Endothelial cell of umbilical vein (primary cell): ENCODE measurements at regions not wholly inside any gene's neighbourhood (a gene's known extent, or its start where the extent isn't known, plus 50 kb on each side); places are given as distances from the start of the nearest gene placed in this dataset.

Experiments
- BruUV-seq: library from RNA; stranded (reverse); fragments of 400-500 nt; replicated peaks from 2 replicates; lab custom pipeline; 2021; lab: Mats Ljungman, UMichigan
- CTCF ChIA-PET: fragments of 300-600, 350-600 bp; sonication (Branson Sonifier 250); formaldehyde crosslinking; loops from one replicate; lab custom pipeline; 2021; ENCODE audit warnings: antibody characterized with exemption, inconsistent platforms; lab: Charles Lee
- POLR2A ChIA-PET: fragments of 300-600, 350-600 bp; sonication (Branson Sonifier 250); formaldehyde crosslinking; loops from one replicate; lab custom pipeline; 2021; ENCODE audit warnings: antibody characterized with exemption, inconsistent platforms; lab: Charles Lee
- DNase-seq: peaks from one replicate; pipeline ENCODE4 v3.0.0-alpha.2; 2011; ENCODE audit warnings: low read depth, low spot score
- FAIRE-seq: peaks from 2 replicates; lab custom pipeline; 2011; peaks lifted over from hg19 to GRCh38; lab: Jason Lieb, UNC
- H2AFZ ChIP-seq: 2 replicates; pipeline ENCODE4 v1.6.0; 2012; ENCODE audit warnings: low read depth, low read length, control low read depth, inconsistent platforms
- H3K27ac ChIP-seq: 2 replicates; pipeline ENCODE4 v1.5.1; 2011; ENCODE audit warnings: low read depth, mild to moderate bottlenecking, control low read depth, low read length, moderate library complexity; ENCODE audit not compliant: insufficient read depth
- H3K27me3 ChIP-seq, 2 experiments: 2 replicates each; pipeline versions ENCODE4 v1.6.0 to v1.6.1; 2011; ENCODE audit warnings: low read length in 2 of 2, mixed read lengths in 1 of 2; ENCODE audit not compliant: control insufficient read depth in 2 of 2, insufficient read depth in 2 of 2
- H3K36me3 ChIP-seq, 2 experiments: 2 replicates in 1 of 2; 3 replicates in 1 of 2; pipeline ENCODE4 v1.5.1; 2011; ENCODE audit warnings: low read length in 2 of 2, mild to moderate bottlenecking in 1 of 2, moderate library complexity in 1 of 2; ENCODE audit not compliant: control insufficient read depth in 2 of 2, insufficient read depth in 2 of 2; ENCODE audit errors: extremely low read depth in 1 of 2
- H3K4me1 ChIP-seq: 3 replicates; pipeline ENCODE4 v1.5.1; 2011; ENCODE audit warnings: mild to moderate bottlenecking, low read length; ENCODE audit not compliant: control insufficient read depth, insufficient read depth; ENCODE audit errors: extremely low read depth
- H3K4me2 ChIP-seq: 2 replicates; pipeline ENCODE4 v1.6.1; 2011; ENCODE audit warnings: low read length, control low read depth, mixed read lengths; ENCODE audit not compliant: insufficient read depth
- H3K4me3 ChIP-seq, 3 experiments: fragments of 200-600 bp in 1 of 3; sonication (generic), shearing (Covaris generic) in 1 of 3; replicated peaks in 1 of 3; 2 replicates each; pipeline ENCODE4 v1.5.1; 2011 to 2016; ENCODE audit warnings: control low read depth in 3 of 3, low read length in 3 of 3, mild to moderate bottlenecking in 2 of 3, inconsistent platforms in 1 of 3, low read depth in 1 of 3, moderate library complexity in 1 of 3; ENCODE audit not compliant: insufficient read depth in 1 of 3
- H3K79me2 ChIP-seq: 2 replicates; pipeline ENCODE4 v1.6.0; 2012; ENCODE audit warnings: low read length, inconsistent platforms; ENCODE audit not compliant: control insufficient read depth, insufficient read depth
- H3K9ac ChIP-seq: replicated peaks from 2 replicates; pipeline ENCODE3; 2011; ENCODE audit warnings: low read length, control low read depth; ENCODE audit not compliant: insufficient read depth; ENCODE audit errors: extremely low read depth
- H3K9me1 ChIP-seq: replicated peaks from 3 replicates; pipeline ENCODE4 v1.6.0; 2011; ENCODE audit warnings: mild to moderate bottlenecking, low read length; ENCODE audit not compliant: control insufficient read depth, insufficient read depth; ENCODE audit errors: extremely low read depth
- H3K9me3 ChIP-seq: replicated peaks from 2 replicates; pipeline ENCODE4 v1.5.1; 2012; ENCODE audit warnings: low read length, inconsistent platforms; ENCODE audit not compliant: control insufficient read depth, insufficient read depth
- H4K20me1 ChIP-seq: replicated peaks from 2 replicates; pipeline ENCODE3; 2011; ENCODE audit warnings: mild to moderate bottlenecking, low read length; ENCODE audit not compliant: control insufficient read depth, insufficient read depth; ENCODE audit errors: extremely low read depth
- CTCF ChIP-seq, 2 donors: IDR thresholded peaks; 1 replicate in 1 of 2; 2 replicates in 1 of 2; pipeline ENCODE4 v1.5.1; 2011; ENCODE audit warnings: low read length in 2 of 2, mild to moderate bottlenecking in 2 of 2, moderate library complexity in 2 of 2, control low read depth in 1 of 2, inconsistent platforms in 1 of 2, low read depth in 1 of 2; ENCODE audit not compliant: insufficient read depth in 1 of 2; ENCODE audit errors: extremely low read depth in 1 of 2
- FOS ChIP-seq: IDR thresholded peaks from 2 replicates; pipeline ENCODE4 v1.6.1; 2011; ENCODE audit warnings: mild to moderate bottlenecking, low read length, moderate library complexity, borderline replicate concordance; ENCODE audit not compliant: insufficient read depth
- GATA2 ChIP-seq: IDR thresholded peaks from 2 replicates; pipeline ENCODE4 v1.7.0; 2011; ENCODE audit warnings: low read depth, mild to moderate bottlenecking, moderate library complexity, mixed read lengths, low read length; ENCODE audit not compliant: insufficient read length, insufficient read depth
- MAX ChIP-seq: IDR thresholded peaks from 2 replicates; pipeline ENCODE4 v1.6.1; 2011; ENCODE audit not compliant: insufficient read depth, insufficient read length
- MYC ChIP-seq: IDR thresholded peaks from one replicate; pipeline ENCODE4 v1.6.1; 2011; ENCODE audit warnings: mild to moderate bottlenecking, low read depth, low read length
- POLR2A ChIP-seq: IDR thresholded peaks from 2 replicates; pipeline ENCODE4 v1.6.1; 2012; ENCODE audit warnings: low read depth, mild to moderate bottlenecking, control low read depth, low read length
- POLR2AphosphoS5 ChIP-seq: IDR thresholded peaks from 2 replicates; pipeline ENCODE4 v1.6.1; 2012; ENCODE audit warnings: low read depth, mild to moderate bottlenecking, control low read depth, low read length, moderate library complexity; ENCODE audit not compliant: insufficient read depth
- dilution Hi-C: fragments of 300-500 bp; cut with MboI; formaldehyde crosslinking; loops from one replicate; pipeline ENCODE4 v1.15.0; 2019; ENCODE audit warnings: low sequenced_read_pairs; ENCODE audit not compliant: extremely low pct_ligation_motif_present
- intact Hi-C: fragments of 100-400 bp; cut with micrococcal nuclease; formaldehyde crosslinking; loops from one replicate; pipeline ENCODE4 v1.10.0; 2022

GRCh38 chr1:89459081-89459480 lies 65.5 kb upstream of the LRRC8B start:
- FAIRE-seq, result no peak
- Histone ChIP-seq H3K9me1 (no peaks in the 10 kb centered on the region), H3K36me3 (no peaks in the 10 kb centered on the region), H4K20me1 (no peaks in the 10 kb centered on the region), H2AFZ (no peak overlapping the region), H3K9ac (no peak overlapping the region), H3K9me3 (no peaks in the 10 kb centered on the region), H3K4me3 (no peak overlapping the region), H3K27me3 (peaks cover 3 to 10% of the 10 kb centered on the region in 2 experiments), H3K4me2 (no peak overlapping the region), H3K79me2 (no peaks in the 10 kb centered on the region), H3K27ac (no peak overlapping the region), H3K4me1 (no peaks in the 10 kb centered on the region)
- ChIA-PET POLR2A (no interaction called here), CTCF (interaction anchor here (1.4 to 4.5 kb wide), 2 partner anchors 373 to 460 kb away, joined by 3 to 25 read pairs; no protein-coding TSS in a partner anchor)
- TF ChIP-seq MYC (no peak), FOS (no peak), CTCF (IDR thresholded peaks at IDR 0.05; ENCODE audit: extremely low read depth in 1 of 2, insufficient read depth in 1 of 2, low read depth in 1 of 2, low read length in 2 of 2) (no peak), MAX (no peak), GATA2 (no peak), POLR2AphosphoS5 (no peak), POLR2A (no peak)
- BruUV-seq, result no TSS peak
- dilution Hi-C loops (no loop called here), intact Hi-C loops (no loop called here)
- DNase-seq, result no peak
